NCI-H345 treated with DMSO at 0.1 percent for 48 hours (cell line): ENCODE measurements at regions not wholly inside any gene's neighbourhood (a gene's known extent, or its start where the extent isn't known, plus 50 kb on each side); places are given as distances from the start of the nearest gene placed in this dataset.
A peak's percentile ranks its signal among the peaks of the same experiment; 100 is the strongest.

Experiments used
- DNase-seq: peaks from one replicate; lab custom pipeline; 2025; ENCODE audit not compliant: unreplicated experiment; lab: John Stamatoyannopoulos, UW

DNA sequence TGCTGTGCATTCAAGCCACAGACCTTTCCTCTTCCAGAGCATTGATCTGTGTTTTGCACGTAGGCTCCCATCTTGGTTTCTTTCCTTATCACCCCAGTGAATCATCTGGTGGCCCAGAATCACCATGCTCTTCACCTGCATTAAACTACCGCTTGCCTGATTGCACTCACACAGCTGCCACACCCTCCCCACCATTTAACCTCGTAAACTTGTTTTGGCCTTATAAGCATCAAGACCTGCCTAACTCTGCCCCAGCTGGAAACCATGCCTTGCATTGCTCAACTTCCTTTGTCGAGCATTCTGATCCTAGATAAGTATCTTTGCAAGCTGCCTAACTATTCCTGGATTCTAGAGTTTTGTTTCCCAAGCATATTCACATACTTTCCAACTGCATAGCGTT lies 369.6 kb upstream of the SEMA6A start:
- DNase-seq, result no peak

DNA sequence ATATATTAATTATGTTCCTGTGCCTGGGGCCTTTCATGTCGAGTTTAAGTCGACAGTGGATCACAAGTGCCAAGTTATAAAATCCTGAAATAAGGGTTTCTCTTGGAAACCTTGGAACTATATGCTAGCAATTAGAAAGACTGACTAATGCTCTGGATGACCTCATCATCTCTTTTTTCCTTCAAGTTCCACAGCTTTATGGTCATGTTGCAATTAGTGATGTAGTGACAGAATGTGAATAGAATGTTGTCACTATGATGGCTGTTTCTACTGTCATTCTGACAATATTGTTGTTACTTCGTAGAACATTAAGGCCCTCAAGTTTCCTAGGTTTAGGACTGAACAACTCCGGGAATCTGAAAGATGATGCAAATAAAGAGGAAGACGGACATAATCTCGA lies 368.0 kb upstream of the SEMA6A start:
- DNase-seq, result no peak

DNA sequence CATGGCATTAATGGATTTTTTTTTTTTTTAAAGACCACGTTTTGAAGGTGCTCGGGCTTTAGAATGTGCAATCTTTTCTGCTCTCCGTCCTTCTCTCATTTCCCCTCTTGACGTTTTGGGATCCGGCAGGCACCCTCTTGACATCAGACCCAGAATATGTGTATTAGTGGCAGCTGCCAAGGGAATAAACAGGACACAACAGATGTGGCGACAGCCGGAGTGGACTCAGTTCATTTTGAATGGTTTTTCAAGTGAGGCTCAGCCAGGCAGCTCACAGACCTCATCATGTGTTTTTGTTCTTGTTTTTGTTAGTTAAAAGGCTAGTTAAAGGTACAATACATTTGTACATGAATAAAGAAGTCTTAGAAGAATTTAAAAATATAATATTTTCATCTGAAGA lies 365.0 kb upstream of the SEMA6A start:
- DNase-seq, result no peak

DNA sequence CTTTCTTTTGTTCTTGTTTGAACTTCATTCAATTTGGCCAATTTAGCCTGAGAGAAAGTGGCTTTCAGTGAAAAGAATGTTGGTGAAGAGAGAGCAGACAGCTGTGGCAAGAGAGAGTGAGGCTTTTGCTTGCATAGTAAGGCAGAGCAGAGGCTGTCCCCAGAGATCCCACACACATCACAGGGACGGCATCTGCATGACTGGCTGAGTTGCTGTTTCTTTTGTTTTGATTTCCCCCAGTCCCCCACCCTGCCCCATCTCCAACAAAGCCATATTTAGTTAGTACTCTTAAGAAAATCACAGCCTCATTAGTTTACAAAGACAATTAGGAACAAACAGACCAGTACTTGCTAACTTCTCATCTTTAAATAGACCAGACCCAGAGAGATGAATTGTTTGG lies 363.9 kb upstream of the SEMA6A start:
- no peak for DNase-seq

DNA sequence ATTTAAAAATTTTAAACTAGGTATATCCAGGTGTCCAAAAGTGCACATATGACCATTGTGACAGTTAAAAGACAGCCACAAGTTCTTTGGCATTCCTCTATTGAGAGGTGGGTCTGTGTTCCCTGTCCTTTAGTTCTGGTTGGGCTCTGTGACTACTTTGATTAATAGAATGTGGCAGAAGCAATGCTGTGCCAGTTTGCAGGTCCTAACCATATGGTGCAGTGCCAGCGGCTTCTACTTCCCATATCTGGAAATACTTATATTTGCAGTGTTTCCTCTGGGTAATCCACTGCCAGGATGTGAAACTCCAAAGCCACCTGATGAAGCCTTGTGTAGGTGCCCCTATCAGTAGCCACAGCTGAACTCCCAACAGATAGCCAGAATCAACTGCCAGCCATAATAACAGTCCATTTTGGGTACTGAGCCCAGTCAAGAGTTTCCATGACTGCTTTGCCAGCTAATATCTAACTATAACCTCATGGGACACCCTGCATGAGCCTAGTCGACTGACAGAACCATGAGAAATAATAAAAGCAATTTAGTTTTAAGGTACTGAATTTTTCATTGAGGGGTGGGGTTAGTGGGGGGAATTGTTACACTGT lies 361.0 kb upstream of the SEMA6A start:
- no peak for DNase-seq

DNA sequence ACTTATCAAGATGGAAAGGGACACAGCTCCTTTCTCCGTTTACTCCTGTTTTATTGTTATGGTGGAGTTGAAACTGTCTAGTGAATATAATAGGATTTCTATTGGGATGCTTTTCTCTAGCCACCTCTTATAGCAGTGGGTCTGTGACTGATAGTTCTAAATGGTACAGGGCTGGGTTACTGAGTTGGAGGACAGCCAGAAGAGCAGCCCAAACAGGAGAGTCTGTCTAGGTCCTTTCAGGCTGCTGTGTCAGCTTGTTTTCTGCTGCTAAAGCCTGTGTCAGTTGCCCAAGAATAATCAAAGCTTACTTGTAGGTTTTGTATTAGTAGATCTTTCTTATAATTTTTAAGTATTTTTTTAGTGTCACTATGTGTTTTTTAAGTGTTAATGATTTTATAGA lies 356.0 kb upstream of the SEMA6A start:
- no peak for DNase-seq

DNA sequence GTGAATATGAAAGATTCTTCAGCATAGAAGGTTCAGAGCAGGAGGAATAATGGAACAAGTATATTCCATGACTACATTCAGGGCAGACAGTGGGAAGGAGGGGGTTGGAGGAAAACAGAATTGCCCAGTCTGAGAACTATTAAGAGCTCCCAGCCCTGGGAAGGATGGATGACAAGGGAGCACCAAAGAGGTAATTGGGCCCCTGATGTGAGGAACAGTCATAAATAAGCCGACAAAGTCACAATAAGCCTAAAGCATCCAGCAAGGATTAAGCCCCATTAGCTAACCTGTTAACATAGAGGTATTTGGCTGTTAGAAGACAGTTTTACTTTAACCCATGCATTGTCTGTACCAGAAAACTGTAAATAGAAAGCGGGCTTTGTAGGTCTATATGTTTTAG lies 348.7 kb upstream of the SEMA6A start:
- no peak for DNase-seq

DNA sequence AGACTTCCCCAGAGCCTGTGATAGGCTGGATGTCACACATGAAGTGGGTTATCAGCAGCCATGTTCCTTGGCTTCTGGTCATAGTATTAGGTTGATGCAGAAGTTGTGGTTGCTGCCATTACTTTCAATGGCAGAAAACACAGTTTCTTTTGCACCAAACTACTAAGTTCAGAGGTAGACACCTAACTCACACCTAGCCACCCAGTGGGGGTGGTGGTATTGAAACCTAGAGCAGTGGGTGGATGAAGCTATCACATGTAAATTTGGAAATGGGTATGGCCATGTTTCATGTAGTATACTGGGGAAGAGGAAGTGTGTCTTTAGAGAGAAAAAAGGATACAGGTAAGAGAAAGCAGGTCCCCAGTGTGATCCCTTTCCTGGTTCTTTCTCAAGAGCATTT lies 347.9 kb upstream of the SEMA6A start:
- DNase-seq, result no peak

DNA sequence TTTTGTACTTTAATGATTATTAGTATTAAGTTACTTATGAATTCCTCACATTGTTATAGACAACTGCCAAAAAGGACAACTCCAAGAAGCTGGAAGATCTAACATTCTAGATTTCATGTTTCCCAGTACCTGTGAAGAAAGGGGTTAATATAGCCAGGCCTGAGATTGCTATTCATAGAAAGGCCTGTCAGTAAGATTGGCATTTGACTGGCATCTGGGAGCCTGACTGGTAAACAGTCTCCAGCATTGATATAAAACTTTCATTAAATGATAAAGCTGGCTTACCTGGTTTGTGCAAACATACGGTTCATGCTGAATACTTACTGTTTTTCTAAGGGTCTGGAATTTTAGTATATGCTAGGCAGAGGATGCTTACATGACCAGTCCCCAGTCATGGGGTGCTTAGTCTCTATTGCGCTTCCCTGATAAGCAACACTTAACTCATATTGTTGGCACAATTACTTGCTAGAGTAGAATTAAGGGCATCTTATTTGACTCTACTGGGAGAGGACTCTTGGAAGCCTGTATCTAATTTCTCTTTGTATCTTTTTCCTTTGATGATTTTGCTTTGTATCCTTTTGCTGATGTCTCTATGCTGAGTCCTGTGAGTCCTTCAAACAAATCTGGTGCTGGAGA lies 340.4 kb upstream of the SEMA6A start:
- DNase-seq, result no peak

DNA sequence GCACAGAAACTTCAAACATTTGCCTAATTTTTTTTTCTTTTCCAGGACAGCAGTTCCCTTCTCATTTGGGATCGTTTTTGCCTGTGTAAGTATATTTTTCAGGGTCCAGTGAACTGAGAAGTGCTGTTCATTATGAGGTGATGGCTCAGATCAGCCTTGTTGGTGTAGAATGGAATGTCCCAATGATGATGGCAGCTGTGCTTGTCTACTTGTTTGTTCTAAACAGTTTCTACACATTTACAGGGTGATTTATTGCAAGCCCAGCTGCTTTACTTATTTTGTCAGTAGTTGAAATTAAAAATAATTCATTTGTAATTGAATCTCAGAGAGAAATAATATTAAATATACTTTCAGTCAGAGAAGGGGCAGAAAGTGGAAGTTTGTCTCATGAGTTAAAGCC lies 337.6 kb upstream of the SEMA6A start:
- DNase-seq, result no peak

DNA sequence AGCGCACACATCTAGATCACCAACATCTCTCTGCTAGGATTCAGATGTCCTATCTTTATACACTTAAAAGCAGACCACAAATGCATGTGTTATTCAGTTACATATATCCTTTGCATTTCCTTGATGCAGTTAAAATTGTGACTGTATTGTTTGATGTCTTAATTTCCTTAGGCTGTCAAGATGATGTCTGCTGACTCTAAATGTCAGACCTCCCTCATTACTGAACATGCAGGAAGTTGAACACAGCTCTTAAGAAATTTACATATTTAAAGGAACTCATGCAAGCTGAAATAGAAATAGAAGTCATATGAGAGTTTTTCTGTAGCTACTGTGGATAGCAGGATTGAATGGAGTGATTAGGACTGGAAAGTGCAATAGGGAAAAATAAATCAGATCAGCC lies 336.5 kb upstream of the SEMA6A start:
- DNase-seq, result no peak

DNA sequence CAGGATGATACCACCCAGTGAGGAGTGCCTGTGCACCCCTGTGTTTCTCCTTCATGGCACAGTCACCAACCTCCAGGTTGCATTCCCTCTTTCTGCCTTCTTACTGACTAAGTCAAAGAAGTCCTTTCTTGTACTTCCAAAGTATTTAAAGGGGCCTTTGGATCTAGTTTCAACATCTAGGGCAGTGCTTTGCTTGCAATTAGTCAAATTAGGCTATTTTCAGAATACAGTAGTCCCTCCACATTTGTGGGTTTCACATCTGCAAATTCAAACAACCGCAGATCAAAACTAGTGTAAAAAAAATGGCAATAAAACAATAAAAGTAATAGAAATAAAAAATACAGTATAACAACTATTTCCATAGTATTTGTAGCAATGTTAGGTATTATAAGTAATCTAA lies 333.9 kb upstream of the SEMA6A start:
- no peak for DNase-seq

DNA sequence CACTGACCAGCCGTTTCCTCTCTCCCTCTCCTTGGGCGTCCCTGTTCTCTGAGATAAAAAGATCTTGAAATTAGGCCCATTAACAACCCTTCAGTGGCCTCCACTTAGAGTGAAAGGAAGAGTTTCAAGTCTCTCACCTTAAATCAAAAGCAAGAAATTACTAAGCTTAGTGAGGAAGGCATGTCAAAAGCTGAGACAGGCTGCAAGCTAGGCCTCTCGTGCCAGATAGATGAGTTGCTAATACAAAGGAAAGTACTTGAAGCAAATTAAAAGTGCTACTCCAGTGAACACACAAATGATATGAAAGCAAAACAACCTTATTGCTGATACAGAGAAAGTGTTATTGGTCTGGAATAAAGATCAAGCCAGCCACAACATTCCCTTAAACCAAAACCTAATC lies 331.3 kb upstream of the SEMA6A start:
- DNase-seq, result no peak

DNA sequence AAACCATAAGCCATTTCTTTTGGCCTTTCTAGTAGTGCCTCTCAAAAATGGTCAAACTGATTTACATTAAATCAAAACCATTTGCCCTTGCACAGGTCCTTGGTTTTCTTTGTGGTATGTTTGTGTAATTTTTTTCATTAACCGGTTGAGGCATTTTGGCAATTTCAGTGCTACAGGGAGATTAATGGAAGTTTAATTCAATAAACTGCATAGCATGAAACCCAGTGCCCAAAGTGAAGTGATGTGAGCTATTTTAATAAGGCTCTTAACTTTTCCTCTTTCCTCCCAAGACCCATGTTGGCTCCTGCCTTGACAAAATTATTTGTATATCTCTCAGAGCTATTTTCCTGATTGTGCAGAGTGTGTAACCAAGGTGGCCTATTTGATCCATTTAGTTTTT lies 326.2 kb upstream of the SEMA6A start:
- no peak for DNase-seq

DNA sequence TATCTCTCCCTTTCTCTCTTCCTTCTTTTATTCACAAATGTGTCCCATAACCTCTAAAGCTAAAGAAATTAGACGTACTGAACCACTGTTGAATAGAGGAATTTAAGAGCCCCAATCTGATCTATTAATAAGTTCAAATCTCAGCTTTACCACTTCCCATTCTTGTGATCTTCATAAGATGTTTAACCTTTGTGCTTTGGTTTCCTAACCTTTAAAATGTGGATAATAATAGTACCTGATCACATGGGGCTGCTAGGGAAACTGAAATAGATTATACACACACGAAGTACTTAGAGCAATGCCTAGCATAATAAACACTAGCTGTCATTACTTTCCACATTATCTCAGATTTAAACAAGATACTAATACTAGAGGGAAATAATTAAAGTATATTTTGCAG lies 324.3 kb upstream of the SEMA6A start:
- DNase-seq, result no peak

DNA sequence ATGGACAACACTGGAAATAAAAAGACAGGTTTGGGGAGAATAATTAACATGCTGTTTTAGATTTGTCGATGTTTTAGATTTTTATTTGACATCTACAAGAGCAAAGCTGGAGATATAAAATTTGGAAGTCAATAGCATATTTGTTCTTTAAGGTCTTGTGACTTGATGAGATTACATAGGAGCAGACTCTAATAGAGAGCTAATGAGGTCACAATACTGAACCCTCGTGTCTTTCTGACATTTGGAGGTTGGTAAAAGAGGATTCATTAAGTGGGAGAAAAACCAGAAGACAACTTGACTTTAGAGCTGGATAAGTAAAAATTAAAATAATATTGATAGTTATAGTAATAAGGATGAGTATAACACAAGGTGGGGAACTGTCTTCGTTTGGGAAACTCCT lies 322.7 kb upstream of the SEMA6A start:
- no peak for DNase-seq

DNA sequence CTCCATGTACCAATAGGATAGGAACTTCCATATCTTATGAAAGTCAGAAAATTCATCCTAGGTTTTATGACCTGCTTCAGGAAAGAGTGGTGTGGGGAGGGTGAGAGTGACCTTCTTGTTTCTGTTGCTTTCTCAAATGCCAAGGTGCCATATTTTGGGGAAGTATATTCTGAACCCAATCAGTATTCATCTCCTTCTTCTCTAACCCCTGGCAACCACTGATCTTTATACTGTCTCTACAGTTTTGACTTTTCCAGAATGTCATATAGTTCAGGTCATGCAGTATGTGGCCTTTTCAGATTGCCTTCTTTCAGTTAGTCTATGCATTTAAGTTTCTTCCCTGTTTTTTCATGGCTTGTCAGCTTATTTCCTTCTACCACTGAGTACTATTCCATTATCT lies 321.4 kb upstream of the SEMA6A start:
- DNase-seq, result no peak

DNA sequence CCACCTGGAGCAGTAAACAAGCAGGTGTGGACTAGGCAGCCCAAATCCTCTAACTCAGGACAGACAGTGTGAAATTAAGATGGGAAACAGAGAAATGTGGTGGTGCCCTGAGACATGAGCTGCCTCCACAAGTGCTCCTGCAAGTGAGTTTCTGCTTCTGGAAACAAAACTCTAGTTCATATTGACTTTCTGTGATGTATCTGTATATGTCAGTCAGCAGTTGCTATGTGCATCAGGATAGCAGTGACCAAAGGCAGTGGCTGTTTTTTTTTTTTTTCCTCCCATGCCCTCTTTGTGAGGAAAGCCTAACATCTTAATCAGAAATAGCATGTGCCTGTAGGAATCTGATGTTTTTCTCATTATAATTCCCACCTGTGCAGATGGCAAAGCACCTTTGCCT lies 318.4 kb upstream of the SEMA6A start:
- no peak for DNase-seq

DNA sequence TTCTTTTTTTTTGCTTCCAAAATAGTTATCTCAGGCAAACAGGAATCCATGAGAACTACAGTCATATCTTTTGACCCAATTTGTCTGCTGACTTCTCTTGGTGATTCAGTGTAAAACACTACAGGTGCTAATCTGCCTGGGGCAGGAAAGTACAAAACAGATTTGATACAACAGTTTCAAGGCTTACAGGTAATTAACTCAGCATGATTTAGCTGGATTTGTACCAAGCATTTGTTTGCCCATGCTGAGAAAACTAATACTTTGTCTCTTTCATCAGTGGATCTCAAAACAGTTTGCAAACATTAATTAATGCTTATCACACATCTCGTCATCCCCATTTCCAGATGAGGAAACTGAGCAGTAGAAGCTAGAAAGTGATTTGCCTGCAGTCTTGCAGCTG lies 312.5 kb upstream of the SEMA6A start:
- DNase-seq, result peak; percentile 4

DNA sequence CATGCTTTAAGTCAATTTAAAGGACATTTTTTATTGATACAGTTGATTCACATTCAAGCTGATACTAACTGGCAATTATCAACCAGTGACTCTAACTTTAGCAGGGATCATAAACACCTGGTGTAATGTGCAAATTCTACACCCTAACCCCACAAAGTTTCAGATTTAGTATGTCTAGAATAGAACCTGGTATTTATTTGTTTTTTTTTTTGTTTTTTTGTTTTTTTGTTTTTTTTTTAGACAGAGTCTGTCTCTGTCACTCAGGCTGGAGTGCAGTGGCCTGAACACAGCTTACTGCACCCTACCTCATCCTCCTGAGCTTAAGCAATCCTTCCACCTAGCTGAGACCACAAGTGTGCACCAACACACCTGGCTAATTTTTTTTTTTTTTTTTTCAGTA lies 311.2 kb upstream of the SEMA6A start:
- DNase-seq, result no peak

DNA sequence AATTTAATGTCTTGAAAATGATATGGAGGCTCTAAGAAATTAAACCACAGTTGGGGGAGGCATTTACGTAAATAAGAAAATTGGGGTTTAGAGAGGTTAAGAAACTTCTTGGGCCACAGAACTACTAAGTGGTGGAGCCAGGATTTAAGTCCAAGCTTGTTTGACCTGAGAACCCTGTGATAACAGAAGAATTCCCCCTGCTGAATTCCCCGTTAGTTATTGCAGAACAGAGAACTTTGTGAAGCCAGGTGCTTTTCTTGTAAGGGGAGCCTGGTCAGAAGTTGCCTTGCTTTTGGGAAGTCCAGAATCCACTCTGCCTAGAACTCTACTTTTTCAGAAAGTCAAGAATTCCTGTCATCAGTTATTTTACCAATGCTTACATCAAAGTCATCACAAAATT lies 309.3 kb upstream of the SEMA6A start:
- DNase-seq, result no peak

DNA sequence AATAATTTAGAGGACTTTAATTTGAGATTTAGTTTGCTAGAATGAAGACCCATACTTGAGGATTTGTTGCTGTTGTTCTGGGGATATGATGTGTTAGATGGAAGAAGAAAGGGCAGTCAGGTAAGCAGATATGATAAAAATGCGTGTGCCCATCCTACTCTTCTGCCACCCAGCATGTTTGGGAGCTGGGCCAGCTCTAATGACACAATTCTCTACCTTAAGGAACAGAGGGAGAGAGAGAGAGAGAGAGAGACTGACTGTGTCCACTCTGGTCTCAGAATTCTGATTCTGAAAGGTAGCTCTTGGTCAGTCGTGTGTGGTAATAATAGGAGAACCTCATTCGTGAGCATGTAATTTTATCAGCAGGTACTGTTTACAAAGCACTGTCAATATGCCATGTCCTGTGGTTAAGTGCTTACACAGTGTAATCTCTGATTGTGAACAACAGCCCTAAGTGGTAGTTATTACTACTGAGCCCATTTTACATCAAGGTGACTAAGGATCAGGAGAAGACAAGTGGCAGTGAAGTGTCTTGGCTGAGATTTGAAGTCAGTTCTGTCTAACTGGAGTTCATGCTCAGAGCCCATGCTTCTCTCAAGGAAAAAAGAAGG lies 307.4 kb upstream of the SEMA6A start:
- peak; percentile 57 for DNase-seq

DNA sequence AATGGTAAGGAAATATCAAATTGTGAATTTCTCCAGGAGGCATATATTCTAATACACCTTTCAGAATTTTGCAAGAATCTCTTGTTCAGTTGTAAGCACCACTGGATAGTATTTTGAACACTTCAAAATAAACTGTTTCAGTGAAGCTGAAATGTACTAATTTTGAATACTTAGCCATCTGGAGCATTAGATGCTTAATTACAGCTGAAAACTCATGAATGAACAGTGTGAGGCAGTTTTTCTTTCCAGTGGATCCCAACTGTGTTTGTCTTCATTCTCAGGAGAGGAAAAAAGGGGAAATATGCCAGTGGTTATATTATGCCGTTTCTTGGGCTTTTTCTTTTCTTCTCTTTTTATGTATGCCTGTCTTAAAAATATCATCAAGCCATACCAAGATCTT lies 306.0 kb upstream of the SEMA6A start:
- no peak for DNase-seq
